Endodermal cell (in vitro differentiated cells): ENCODE measurements at regions not wholly inside any gene's neighbourhood (a gene's known extent, or its start where the extent isn't known, plus 50 kb on each side); places are given as distances from the start of the nearest gene placed in this dataset.

Experiments
- DNase-seq: peaks from one replicate; pipeline ENCODE4 v3.0.0-alpha.2; 2017
- H3K27ac ChIP-seq: 2 replicates; pipeline ENCODE4 v1.5.1; 2013; ENCODE audit warnings: mild to moderate bottlenecking, low read depth, low read length, moderate library complexity
- H3K27me3 ChIP-seq: 2 replicates; pipeline ENCODE4 v1.6.1; 2013; ENCODE audit warnings: mild to moderate bottlenecking, low read length, moderate library complexity; ENCODE audit not compliant: insufficient read depth, control insufficient read depth, poor library complexity, severe bottlenecking
- H3K36me3 ChIP-seq: 2 replicates; pipeline ENCODE4 v1.7.0; 2013; ENCODE audit warnings: mild to moderate bottlenecking, low read length, moderate library complexity; ENCODE audit not compliant: control insufficient read depth, insufficient read depth
- H3K4me1 ChIP-seq: one replicate; pipeline ENCODE4 v1.7.0; 2013; ENCODE audit warnings: low read length; ENCODE audit not compliant: control insufficient read depth, insufficient read depth
- H3K4me3 ChIP-seq: 2 replicates; pipeline ENCODE4 v1.5.1; 2013; ENCODE audit warnings: mild to moderate bottlenecking, low read length, moderate library complexity
- H3K9ac ChIP-seq: 2 replicates; pipeline ENCODE4 v1.6.1; 2013; ENCODE audit warnings: mild to moderate bottlenecking, low read length, moderate library complexity; ENCODE audit not compliant: poor library complexity, severe bottlenecking; ENCODE audit errors: extremely low read depth
- H3K9me3 ChIP-seq: 2 replicates; pipeline ENCODE4 v1.6.1; 2013; ENCODE audit warnings: mild to moderate bottlenecking, low read length, moderate library complexity; ENCODE audit not compliant: control insufficient read depth
- H3K27ac Mint-ChIP-seq: 2 replicates; pipeline ENCODE4 v1.8.0; 2020; ENCODE audit warnings: mixed read lengths
- H3K27me3 Mint-ChIP-seq: 2 replicates; pipeline ENCODE4 v1.8.0; 2021; ENCODE audit warnings: mild to moderate bottlenecking, mixed read lengths; ENCODE audit not compliant: insufficient read depth
- H3K36me3 Mint-ChIP-seq: 2 replicates; pipeline ENCODE4 v1.8.0; 2020; ENCODE audit warnings: low read depth, mixed read lengths
- H3K4me1 Mint-ChIP-seq: 2 replicates; pipeline ENCODE4 v1.8.0; 2020; ENCODE audit warnings: mixed read lengths
- H3K4me3 Mint-ChIP-seq: 2 replicates; pipeline ENCODE4 v1.8.0; 2020; ENCODE audit warnings: mild to moderate bottlenecking, moderate library complexity, mixed read lengths
- H3K9me3 Mint-ChIP-seq: 2 replicates; pipeline ENCODE4 v1.8.0; 2020; ENCODE audit warnings: mild to moderate bottlenecking, mixed read lengths
- WGBS, 2 experiments: methylation state at CpG; one replicate each; pipeline versions ENCODE4 v1.1.5 to v1.1.7; 2013; ENCODE audit warnings: missing lambda C conversion rate in 2 of 2, mixed read lengths in 1 of 2; ENCODE audit not compliant: insufficient coverage in 1 of 2, insufficient read length in 1 of 2; 5-methylcytosine and 5-hydroxymethylcytosine counted together
- TF ChIP-seq, protein P1 (sequence below): fragments of 200-600 bp; sonication (generic); conservative IDR thresholded peaks from 2 replicates; pipeline ENCODE4 v1.5.0; 2021; ENCODE audit warnings: antibody characterized with exemption, mild to moderate bottlenecking

DNA sequence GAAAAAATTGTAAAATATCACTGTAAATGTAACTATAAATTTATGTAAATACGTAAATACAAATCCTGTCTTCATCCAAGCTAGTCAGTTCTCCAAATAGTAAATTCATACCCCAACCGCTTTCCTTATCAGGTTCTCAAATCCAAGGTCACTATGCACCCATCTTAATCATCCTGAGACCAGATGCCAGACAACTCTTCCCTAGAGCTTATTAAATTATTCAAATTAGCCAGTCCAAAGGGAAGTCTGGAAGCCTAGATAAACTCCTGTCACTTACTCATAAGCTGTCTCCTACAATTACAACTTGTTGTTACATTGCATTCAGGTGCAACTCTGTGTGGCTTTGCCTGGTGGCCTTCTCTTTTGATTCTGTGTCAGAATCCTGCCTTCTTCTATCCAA is 836.1 kb upstream of the PCDH20 start:
- Mint-ChIP-seq H3K27ac (no peak overlapping the region), H3K4me3 (no peak overlapping the region), H3K4me1 (peaks cover 6% of the 10 kb centered on the region), H3K27me3 (no peaks in the 10 kb centered on the region), H3K9me3 (peaks cover 11% of the 10 kb centered on the region), H3K36me3 (no peaks in the 10 kb centered on the region)
- 94 to 100% methylated on average over 1 to 2 of the region's 2 CpGs for WGBS, 2 experiments
- Histone ChIP-seq H3K36me3 (no peaks in the 10 kb centered on the region), H3K4me1 (peaks cover 6% of the 10 kb centered on the region), H3K9me3 (peaks cover 4% of the 10 kb centered on the region), H3K4me3 (no peak overlapping the region), H3K9ac (no peak overlapping the region), H3K27ac (no peak overlapping the region), H3K27me3 (no peaks in the 10 kb centered on the region)
- no peak for DNase-seq
- TF ChIP-seq, protein P1, sequence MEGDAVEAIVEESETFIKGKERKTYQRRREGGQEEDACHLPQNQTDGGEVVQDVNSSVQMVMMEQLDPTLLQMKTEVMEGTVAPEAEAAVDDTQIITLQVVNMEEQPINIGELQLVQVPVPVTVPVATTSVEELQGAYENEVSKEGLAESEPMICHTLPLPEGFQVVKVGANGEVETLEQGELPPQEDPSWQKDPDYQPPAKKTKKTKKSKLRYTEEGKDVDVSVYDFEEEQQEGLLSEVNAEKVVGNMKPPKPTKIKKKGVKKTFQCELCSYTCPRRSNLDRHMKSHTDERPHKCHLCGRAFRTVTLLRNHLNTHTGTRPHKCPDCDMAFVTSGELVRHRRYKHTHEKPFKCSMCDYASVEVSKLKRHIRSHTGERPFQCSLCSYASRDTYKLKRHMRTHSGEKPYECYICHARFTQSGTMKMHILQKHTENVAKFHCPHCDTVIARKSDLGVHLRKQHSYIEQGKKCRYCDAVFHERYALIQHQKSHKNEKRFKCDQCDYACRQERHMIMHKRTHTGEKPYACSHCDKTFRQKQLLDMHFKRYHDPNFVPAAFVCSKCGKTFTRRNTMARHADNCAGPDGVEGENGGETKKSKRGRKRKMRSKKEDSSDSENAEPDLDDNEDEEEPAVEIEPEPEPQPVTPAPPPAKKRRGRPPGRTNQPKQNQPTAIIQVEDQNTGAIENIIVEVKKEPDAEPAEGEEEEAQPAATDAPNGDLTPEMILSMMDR = no peak

DNA sequence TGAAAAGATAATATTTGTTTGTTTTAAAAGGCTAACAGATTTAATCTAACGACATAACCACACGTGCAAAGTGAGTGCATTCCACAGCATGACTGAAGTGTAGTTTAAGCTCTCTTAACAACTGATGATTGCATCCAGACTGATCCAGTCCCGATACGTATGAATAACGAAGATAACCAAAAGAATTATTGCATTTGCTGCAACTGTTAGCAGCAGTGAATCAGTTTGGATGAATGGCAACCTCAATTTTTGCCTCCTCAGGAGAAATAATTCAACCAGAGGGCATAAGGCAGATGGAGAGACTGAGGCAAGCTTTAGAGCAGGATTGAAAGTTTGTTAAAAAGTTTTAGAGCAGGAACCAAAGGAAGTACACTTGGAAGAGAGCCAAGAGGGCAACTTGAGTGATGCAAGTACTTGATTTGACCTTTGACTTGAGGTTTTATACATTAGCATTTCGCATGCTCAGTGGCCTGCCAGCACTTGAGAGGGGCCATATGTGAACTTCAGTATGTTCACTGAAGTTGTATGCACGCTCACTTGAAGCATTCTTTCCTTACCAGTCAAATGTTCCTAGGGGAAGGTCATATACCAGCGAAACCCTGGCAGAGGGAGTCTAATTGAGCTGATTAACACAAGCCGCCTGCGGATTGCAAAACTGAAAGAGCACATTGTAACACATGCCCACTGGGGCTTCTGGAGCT is 835.0 kb upstream of the PCDH20 start:
- H3K9me3 ChIP-seq = peaks cover 4% of the 10 kb centered on the region
- Mint-ChIP-seq H3K36me3 (no peaks in the 10 kb centered on the region), H3K4me3 (no peak overlapping the region), H3K4me1 (peaks cover 6% of the 10 kb centered on the region), H3K9me3 (peaks cover 11% of the 10 kb centered on the region), H3K27ac (no peak overlapping the region), H3K27me3 (no peaks in the 10 kb centered on the region)
- TF ChIP-seq, protein P1 = no peak
- no peak for DNase-seq
- H3K36me3 ChIP-seq = no peaks in the 10 kb centered on the region
- no peaks in the 10 kb centered on the region for H3K27me3 ChIP-seq
- H3K4me3 ChIP-seq = no peak overlapping the region
- peaks cover 6% of the 10 kb centered on the region for H3K4me1 ChIP-seq
- no peak overlapping the region for H3K9ac ChIP-seq
- WGBS, 2 experiments = 87 to 94% methylated on average over 10 of the region's 10 CpGs
- no peak overlapping the region for H3K27ac ChIP-seq

DNA sequence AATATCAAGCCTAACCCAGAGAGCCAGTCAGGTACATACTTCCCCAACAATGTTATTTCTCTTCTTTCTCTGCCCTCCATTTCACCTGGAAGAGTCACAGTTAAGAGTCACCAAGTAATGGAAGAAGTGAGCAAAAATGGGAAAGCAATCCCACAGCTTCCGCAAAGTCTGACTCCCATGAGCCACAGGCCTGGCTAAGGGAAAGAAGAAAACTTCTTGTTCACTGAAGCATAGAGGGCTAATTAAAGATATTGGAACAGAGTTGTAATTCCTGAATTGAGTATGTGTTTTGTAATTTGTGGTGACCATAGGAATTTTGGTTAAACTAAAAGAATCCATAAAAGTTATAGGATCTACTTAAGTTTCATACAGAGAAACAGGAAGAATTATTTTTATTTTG is 830.9 kb upstream of the PCDH20 start:
- 96 to 100% methylated on average over 1 of the region's 1 CpG for WGBS, 2 experiments
- Histone ChIP-seq H3K27me3 (no peaks in the 10 kb centered on the region), H3K27ac (no peak overlapping the region), H3K9me3 (no peaks in the 10 kb centered on the region), H3K36me3 (no peaks in the 10 kb centered on the region), H3K4me1 (peaks cover 6% of the 10 kb centered on the region), H3K4me3 (no peak overlapping the region), H3K9ac (no peak overlapping the region)
- H3K27ac Mint-ChIP-seq = no peak overlapping the region
- peaks cover 6% of the 10 kb centered on the region for H3K4me1 Mint-ChIP-seq
- no peak for DNase-seq
- H3K27me3 Mint-ChIP-seq = no peaks in the 10 kb centered on the region
- peaks cover 6% of the 10 kb centered on the region for H3K9me3 Mint-ChIP-seq
- H3K4me3 Mint-ChIP-seq = no peak overlapping the region
- no peaks in the 10 kb centered on the region for H3K36me3 Mint-ChIP-seq
- TF ChIP-seq, protein P1 = no peak
